Endothelial cell of umbilical vein (primary cell): ENCODE measurements at regions not wholly inside any gene's neighbourhood (a gene's known extent, or its start where the extent isn't known, plus 50 kb on each side); places are given as distances from the start of the nearest gene placed in this dataset.

Experiments
- BruUV-seq: library from RNA; stranded (reverse); fragments of 400-500 nt; replicated peaks from 2 replicates; lab custom pipeline; 2021; lab: Mats Ljungman, UMichigan
- CTCF ChIA-PET: fragments of 300-600, 350-600 bp; sonication (Branson Sonifier 250); formaldehyde crosslinking; loops from one replicate; lab custom pipeline; 2021; ENCODE audit warnings: antibody characterized with exemption, inconsistent platforms; lab: Charles Lee
- POLR2A ChIA-PET: fragments of 300-600, 350-600 bp; sonication (Branson Sonifier 250); formaldehyde crosslinking; loops from one replicate; lab custom pipeline; 2021; ENCODE audit warnings: antibody characterized with exemption, inconsistent platforms; lab: Charles Lee
- DNase-seq: peaks from one replicate; pipeline ENCODE4 v3.0.0-alpha.2; 2011; ENCODE audit warnings: low read depth, low spot score
- FAIRE-seq: peaks from 2 replicates; lab custom pipeline; 2011; peaks lifted over from hg19 to GRCh38; lab: Jason Lieb, UNC
- H2AFZ ChIP-seq: 2 replicates; pipeline ENCODE4 v1.6.0; 2012; ENCODE audit warnings: low read depth, low read length, control low read depth, inconsistent platforms
- H3K27ac ChIP-seq: 2 replicates; pipeline ENCODE4 v1.5.1; 2011; ENCODE audit warnings: low read depth, mild to moderate bottlenecking, control low read depth, low read length, moderate library complexity; ENCODE audit not compliant: insufficient read depth
- H3K27me3 ChIP-seq, 2 experiments: 2 replicates each; pipeline versions ENCODE4 v1.6.0 to v1.6.1; 2011; ENCODE audit warnings: low read length in 2 of 2, mixed read lengths in 1 of 2; ENCODE audit not compliant: control insufficient read depth in 2 of 2, insufficient read depth in 2 of 2
- H3K36me3 ChIP-seq, 2 experiments: 2 replicates in 1 of 2; 3 replicates in 1 of 2; pipeline ENCODE4 v1.5.1; 2011; ENCODE audit warnings: low read length in 2 of 2, mild to moderate bottlenecking in 1 of 2, moderate library complexity in 1 of 2; ENCODE audit not compliant: control insufficient read depth in 2 of 2, insufficient read depth in 2 of 2; ENCODE audit errors: extremely low read depth in 1 of 2
- H3K4me1 ChIP-seq: 3 replicates; pipeline ENCODE4 v1.5.1; 2011; ENCODE audit warnings: mild to moderate bottlenecking, low read length; ENCODE audit not compliant: control insufficient read depth, insufficient read depth; ENCODE audit errors: extremely low read depth
- H3K4me2 ChIP-seq: 2 replicates; pipeline ENCODE4 v1.6.1; 2011; ENCODE audit warnings: low read length, control low read depth, mixed read lengths; ENCODE audit not compliant: insufficient read depth
- H3K4me3 ChIP-seq, 3 experiments: fragments of 200-600 bp in 1 of 3; sonication (generic), shearing (Covaris generic) in 1 of 3; replicated peaks in 1 of 3; 2 replicates each; pipeline ENCODE4 v1.5.1; 2011 to 2016; ENCODE audit warnings: control low read depth in 3 of 3, low read length in 3 of 3, mild to moderate bottlenecking in 2 of 3, inconsistent platforms in 1 of 3, low read depth in 1 of 3, moderate library complexity in 1 of 3; ENCODE audit not compliant: insufficient read depth in 1 of 3
- H3K79me2 ChIP-seq: 2 replicates; pipeline ENCODE4 v1.6.0; 2012; ENCODE audit warnings: low read length, inconsistent platforms; ENCODE audit not compliant: control insufficient read depth, insufficient read depth
- H3K9ac ChIP-seq: replicated peaks from 2 replicates; pipeline ENCODE3; 2011; ENCODE audit warnings: low read length, control low read depth; ENCODE audit not compliant: insufficient read depth; ENCODE audit errors: extremely low read depth
- H3K9me1 ChIP-seq: replicated peaks from 3 replicates; pipeline ENCODE4 v1.6.0; 2011; ENCODE audit warnings: mild to moderate bottlenecking, low read length; ENCODE audit not compliant: control insufficient read depth, insufficient read depth; ENCODE audit errors: extremely low read depth
- H3K9me3 ChIP-seq: replicated peaks from 2 replicates; pipeline ENCODE4 v1.5.1; 2012; ENCODE audit warnings: low read length, inconsistent platforms; ENCODE audit not compliant: control insufficient read depth, insufficient read depth
- H4K20me1 ChIP-seq: replicated peaks from 2 replicates; pipeline ENCODE3; 2011; ENCODE audit warnings: mild to moderate bottlenecking, low read length; ENCODE audit not compliant: control insufficient read depth, insufficient read depth; ENCODE audit errors: extremely low read depth
- CTCF ChIP-seq, 2 donors: IDR thresholded peaks; 1 replicate in 1 of 2; 2 replicates in 1 of 2; pipeline ENCODE4 v1.5.1; 2011; ENCODE audit warnings: low read length in 2 of 2, mild to moderate bottlenecking in 2 of 2, moderate library complexity in 2 of 2, control low read depth in 1 of 2, inconsistent platforms in 1 of 2, low read depth in 1 of 2; ENCODE audit not compliant: insufficient read depth in 1 of 2; ENCODE audit errors: extremely low read depth in 1 of 2
- EZH2 ChIP-seq: IDR thresholded peaks from 2 replicates; pipeline ENCODE4 v1.6.1; 2012; ENCODE audit warnings: borderline replicate concordance, low read depth, mild to moderate bottlenecking, moderate library complexity, low read length, inconsistent platforms; ENCODE audit not compliant: severe bottlenecking
- FOS ChIP-seq: IDR thresholded peaks from 2 replicates; pipeline ENCODE4 v1.6.1; 2011; ENCODE audit warnings: mild to moderate bottlenecking, low read length, moderate library complexity, borderline replicate concordance; ENCODE audit not compliant: insufficient read depth
- GATA2 ChIP-seq: IDR thresholded peaks from 2 replicates; pipeline ENCODE4 v1.7.0; 2011; ENCODE audit warnings: low read depth, mild to moderate bottlenecking, moderate library complexity, mixed read lengths, low read length; ENCODE audit not compliant: insufficient read length, insufficient read depth
- JUN ChIP-seq: IDR thresholded peaks from 2 replicates; pipeline ENCODE4 v1.6.1; 2011; ENCODE audit warnings: borderline replicate concordance, low read depth; ENCODE audit not compliant: insufficient read length, insufficient read depth
- MYC ChIP-seq: IDR thresholded peaks from one replicate; pipeline ENCODE4 v1.6.1; 2011; ENCODE audit warnings: mild to moderate bottlenecking, low read depth, low read length
- POLR2A ChIP-seq: IDR thresholded peaks from 2 replicates; pipeline ENCODE4 v1.6.1; 2012; ENCODE audit warnings: low read depth, mild to moderate bottlenecking, control low read depth, low read length
- POLR2AphosphoS5 ChIP-seq: IDR thresholded peaks from 2 replicates; pipeline ENCODE4 v1.6.1; 2012; ENCODE audit warnings: low read depth, mild to moderate bottlenecking, control low read depth, low read length, moderate library complexity; ENCODE audit not compliant: insufficient read depth
- dilution Hi-C: fragments of 300-500 bp; cut with MboI; formaldehyde crosslinking; loops from one replicate; pipeline ENCODE4 v1.15.0; 2019; ENCODE audit warnings: low sequenced_read_pairs; ENCODE audit not compliant: extremely low pct_ligation_motif_present
- intact Hi-C: fragments of 100-400 bp; cut with micrococcal nuclease; formaldehyde crosslinking; loops from one replicate; pipeline ENCODE4 v1.10.0; 2022
- TF ChIP-seq, protein P1 (sequence below): IDR thresholded peaks from 2 replicates; pipeline ENCODE4 v1.6.1; 2011; ENCODE audit not compliant: insufficient read depth, insufficient read length

DNA sequence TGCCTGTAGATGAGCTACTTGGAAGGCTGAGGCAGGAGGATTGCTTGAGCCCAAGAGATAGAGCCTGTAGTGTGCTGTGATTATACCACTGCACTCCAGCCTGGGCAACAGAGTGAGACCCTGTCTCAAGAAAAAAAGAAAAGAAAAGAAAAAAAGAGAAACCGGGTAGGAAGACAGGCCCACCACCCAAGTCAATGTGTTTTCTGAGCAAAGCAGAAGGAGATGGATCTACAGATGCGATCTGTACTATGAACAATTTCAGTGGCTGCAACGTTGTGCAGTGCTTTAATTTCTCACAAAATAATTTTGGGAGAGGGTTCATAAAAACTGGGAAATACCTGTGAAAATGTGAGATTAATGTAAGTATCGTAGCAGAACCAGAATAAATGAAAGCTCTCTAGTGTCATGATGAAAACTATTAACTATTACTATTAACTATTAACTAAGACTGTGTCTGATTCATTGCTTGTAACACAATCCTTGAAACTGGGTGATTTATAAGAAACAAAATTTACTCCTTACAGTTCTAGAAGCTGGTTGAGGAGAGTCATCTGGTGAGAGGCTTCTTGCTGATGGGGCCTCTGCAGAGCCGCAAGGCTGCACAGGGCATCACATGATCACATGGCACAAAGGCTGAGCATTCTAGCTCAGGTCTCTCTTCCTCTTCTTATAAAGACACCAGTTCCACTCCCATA, 233.1 kb upstream of the ZNF217 start:
- no peak overlapping the region for H3K27ac ChIP-seq
- no peaks in the 10 kb centered on the region for H3K36me3 ChIP-seq
- DNase-seq (no peak), FAIRE-seq (no peak)
- H4K20me1 ChIP-seq, result no peaks in the 10 kb centered on the region
- no peaks in the 10 kb centered on the region for H3K9me1 ChIP-seq
- no peak overlapping the region for H3K9ac ChIP-seq
- H3K4me2 ChIP-seq, result no peak overlapping the region
- ChIA-PET POLR2A (no interaction called here), CTCF (interaction anchor here (1.0 to 2.5 kb wide), 2 partner anchors 44 to 113 kb away, joined by 3 to 13 read pairs; no protein-coding TSS in a partner anchor)
- no peaks in the 10 kb centered on the region for H3K27me3 ChIP-seq
- H3K79me2 ChIP-seq, result no peaks in the 10 kb centered on the region
- no peak overlapping the region for H3K4me3 ChIP-seq
- intact Hi-C loops, result loop anchor here (5.0 kb wide), 1 partner anchor 149 kb away; no protein-coding TSS in a partner anchor
- dilution Hi-C loops, result no loop called here
- peaks cover 35% of the 10 kb centered on the region for H3K4me1 ChIP-seq
- TF ChIP-seq MYC (no peak), FOS (no peak), EZH2 (no peak), CTCF (IDR thresholded peaks at IDR 0.05; ENCODE audit: extremely low read depth in 1 of 2, insufficient read depth in 1 of 2, low read depth in 1 of 2, low read length in 2 of 2) (no peak), POLR2A (no peak), GATA2 (no peak), POLR2AphosphoS5 (no peak), JUN (no peak)
- TF ChIP-seq, protein P1, sequence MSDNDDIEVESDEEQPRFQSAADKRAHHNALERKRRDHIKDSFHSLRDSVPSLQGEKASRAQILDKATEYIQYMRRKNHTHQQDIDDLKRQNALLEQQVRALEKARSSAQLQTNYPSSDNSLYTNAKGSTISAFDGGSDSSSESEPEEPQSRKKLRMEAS, result no peak
- no TSS peak for BruUV-seq
- H3K9me3 ChIP-seq, result no peaks in the 10 kb centered on the region
- no peak overlapping the region for H2AFZ ChIP-seq
